A673 (cell line): ENCODE measurements at regions not wholly inside any gene's neighbourhood (a gene's known extent, or its start where the extent isn't known, plus 50 kb on each side); places are given as distances from the start of the nearest gene placed in this dataset.

ENCODE experiments used
- BruUV-seq: library from RNA; stranded (reverse); fragments of 400-500 nt; replicated peaks from 2 replicates; lab custom pipeline; 2021; lab: Mats Ljungman, UMichigan
- CTCF ChIA-PET: fragments of 300-600 bp; sonication (Branson Sonifier 250); formaldehyde crosslinking; loops from one replicate; lab custom pipeline; 2022; ENCODE audit warnings: antibody characterized with exemption; lab: Charles Lee
- POLR2A ChIA-PET: fragments of 300-600 bp; sonication (Branson Sonifier 250); formaldehyde crosslinking; loops from one replicate; lab custom pipeline; 2022; ENCODE audit warnings: antibody characterized with exemption; ENCODE audit not compliant: low non-redundant PET; lab: Charles Lee
- DNase-seq: peaks from one replicate; pipeline ENCODE4 v3.0.0-alpha.2; 2015; ENCODE audit warnings: low spot score
- H3K27ac ChIP-seq: fragments of 200-600 bp; sonication (generic); 2 replicates; pipeline ENCODE4 v1.5.1; 2016; ENCODE audit warnings: mixed run types, low read depth, mild to moderate bottlenecking, mixed read lengths, antibody characterized with exemption, low read length; ENCODE audit not compliant: poor library complexity, severe bottlenecking
- H3K27me3 ChIP-seq: fragments of 200-600 bp; sonication (generic); replicated peaks from 2 replicates; pipeline ENCODE4 v1.6.1; 2017; ENCODE audit warnings: mixed run types, low read depth, mild to moderate bottlenecking, mixed read lengths, antibody characterized with exemption, low read length; ENCODE audit not compliant: insufficient read depth, poor library complexity
- H3K36me3 ChIP-seq: fragments of 200-600 bp; sonication (generic); 2 replicates; pipeline ENCODE4 v1.6.1; 2016; ENCODE audit warnings: mixed run types, mild to moderate bottlenecking, mixed read lengths, antibody characterized with exemption, low read length; ENCODE audit not compliant: insufficient read depth, poor library complexity, severe bottlenecking
- H3K4me1 ChIP-seq: fragments of 200-600 bp; sonication (generic); 2 replicates; pipeline ENCODE4 v1.6.1; 2017; ENCODE audit warnings: mixed run types, mild to moderate bottlenecking, mixed read lengths, antibody characterized with exemption, low read length; ENCODE audit not compliant: insufficient read depth, poor library complexity, severe bottlenecking
- H3K4me3 ChIP-seq: fragments of 200-600 bp; sonication (generic); 2 replicates; pipeline ENCODE4 v1.5.1; 2016; ENCODE audit warnings: low read depth, mixed run types, mild to moderate bottlenecking, mixed read lengths, low read length; ENCODE audit not compliant: poor library complexity, severe bottlenecking
- H3K9me3 ChIP-seq: fragments of 200-600 bp; sonication (generic); 2 replicates; pipeline ENCODE4 v1.6.1; 2016; ENCODE audit warnings: mixed run types, low read depth, mild to moderate bottlenecking, mixed read lengths, antibody characterized with exemption, low read length; ENCODE audit not compliant: poor library complexity, severe bottlenecking
- CTCF ChIP-seq: fragments of 300-800, 200-600 bp; sonication (generic); conservative IDR thresholded peaks from 2 replicates; pipeline ENCODE4 v1.5.1; 2017; ENCODE audit warnings: low read depth, mild to moderate bottlenecking, antibody characterized with exemption, low read length, moderate library complexity, mixed read lengths
- EZH2 ChIP-seq: fragments of 200-600 bp; sonication (generic); IDR thresholded peaks from 2 replicates; pipeline ENCODE4 v1.6.1; 2017; ENCODE audit warnings: borderline replicate concordance, low read depth, mild to moderate bottlenecking, mixed read lengths, antibody characterized with exemption, low read length; ENCODE audit not compliant: poor library complexity, severe bottlenecking
- intact Hi-C: fragments of 100-400 bp; cut with micrococcal nuclease; formaldehyde crosslinking; loops from one replicate; pipeline ENCODE4 v1.10.0; 2022; ENCODE audit not compliant: unreplicated experiment

GRCh38 chr2:104563398-104563996 lies 290.4 kb upstream of the POU3F3 start:
- no peaks in the 10 kb centered on the region for H3K27me3 ChIP-seq
- no peak for TF ChIP-seq CTCF
- TF ChIP-seq EZH2: no peak
- H3K4me3 ChIP-seq: no peak overlapping the region
- DNase-seq: no peak
- no peaks in the 10 kb centered on the region for H3K36me3 ChIP-seq
- H3K27ac ChIP-seq: no peak overlapping the region
- intact Hi-C loops: no loop called here
- no TSS peak for BruUV-seq
- H3K9me3 ChIP-seq: no peaks in the 10 kb centered on the region
- CTCF ChIA-PET: no interaction called here
- POLR2A ChIA-PET: no interaction called here
- H3K4me1 ChIP-seq: no peaks in the 10 kb centered on the region

- BruUV-seq: no TSS peak
- H3K4me3 ChIP-seq: no peak overlapping the region
- H3K27me3 ChIP-seq: no peaks in the 10 kb centered on the region
- TF ChIP-seq EZH2 (no peak), CTCF (no peak)
- no peaks in the 10 kb centered on the region for H3K4me1 ChIP-seq
- H3K27ac ChIP-seq: no peak overlapping the region
- no peaks in the 10 kb centered on the region for H3K9me3 ChIP-seq
- DNase-seq: no peak
- ChIA-PET CTCF (no interaction called here), POLR2A (no interaction called here)
- intact Hi-C loops: no loop called here
- H3K36me3 ChIP-seq: no peaks in the 10 kb centered on the region
These were observed 285.7 kb upstream of the POU3F3 start for GRCh38 chr2:104568247-104568646.

GRCh38 chr2:104570259-104570658 lies 283.7 kb upstream of the POU3F3 start:
- DNase-seq: no peak
- Histone ChIP-seq H3K36me3 (no peaks in the 10 kb centered on the region), H3K27ac (no peak overlapping the region), H3K9me3 (no peaks in the 10 kb centered on the region), H3K4me1 (no peaks in the 10 kb centered on the region), H3K4me3 (no peak overlapping the region), H3K27me3 (no peaks in the 10 kb centered on the region)
- BruUV-seq: no TSS peak
- CTCF ChIA-PET: no interaction called here
- POLR2A ChIA-PET: no interaction called here
- intact Hi-C loops: no loop called here
- TF ChIP-seq CTCF: no peak
- no peak for TF ChIP-seq EZH2
